HG02588 (cell line): ENCODE measurements at regions not wholly inside any gene's neighbourhood (a gene's known extent, or its start where the extent isn't known, plus 50 kb on each side); places are given as distances from the start of the nearest gene placed in this dataset.
A peak's percentile ranks its signal among the peaks of the same experiment; 100 is the strongest.
"Not testable (repeated sequence)": the region's sequence is repeated elsewhere in the genome, so short reads cannot be mapped to it uniquely, and the experiment has no call there.

Experiments
- ATAC-seq: cut with Tn5 transposase; IDR thresholded peaks from one replicate; pipeline ENCODE4 v1.9.1; 2021; ENCODE audit warnings: mild to moderate bottlenecking, moderate library complexity; ENCODE audit not compliant: unreplicated experiment

DNA sequence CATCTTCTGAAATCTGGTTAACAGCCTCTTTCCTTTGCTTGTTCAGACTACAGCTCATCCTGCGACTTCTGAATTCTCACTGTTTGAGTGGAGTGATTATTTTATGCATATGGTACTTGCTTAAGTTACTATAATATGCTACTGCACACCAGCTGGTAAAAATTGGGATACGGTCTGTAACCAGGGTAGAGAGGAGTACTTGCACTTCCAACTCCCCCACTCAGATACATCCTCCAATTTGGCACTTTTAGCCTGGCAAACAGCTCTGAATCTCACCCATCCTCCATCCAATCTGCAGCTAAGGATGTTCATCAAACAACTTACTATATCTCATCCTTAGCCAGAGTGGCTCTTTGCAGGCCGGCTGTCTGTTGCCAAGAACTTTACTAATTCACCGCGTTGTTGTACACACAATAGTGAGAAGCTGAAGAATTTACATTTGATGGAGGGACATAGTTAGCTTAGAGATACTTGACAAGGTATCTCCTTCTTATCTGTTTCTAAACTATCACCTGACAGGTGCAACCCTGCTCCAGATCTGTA, 1323.6 kb upstream of the ALCAM start:
- not testable (repeated sequence) for ATAC-seq

DNA sequence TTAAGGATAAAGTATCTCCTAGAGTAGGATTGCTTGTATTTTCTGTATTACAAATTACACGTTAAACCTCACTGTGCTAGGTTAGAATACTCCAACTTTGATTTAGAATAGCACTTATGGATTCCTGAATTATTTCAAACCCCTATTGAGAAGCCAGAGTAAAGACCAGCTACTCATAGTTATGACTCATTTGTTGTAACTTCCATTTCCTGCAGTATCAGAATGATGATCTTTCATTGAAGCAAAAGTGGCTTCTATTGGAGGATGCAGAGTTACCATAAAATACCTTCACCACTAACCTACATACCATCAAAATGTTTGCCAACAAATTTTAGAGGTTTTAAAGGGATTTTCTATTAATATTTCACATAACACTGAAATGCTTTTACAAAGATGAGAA, 1322.7 kb upstream of the ALCAM start:
- ATAC-seq: no peak

DNA sequence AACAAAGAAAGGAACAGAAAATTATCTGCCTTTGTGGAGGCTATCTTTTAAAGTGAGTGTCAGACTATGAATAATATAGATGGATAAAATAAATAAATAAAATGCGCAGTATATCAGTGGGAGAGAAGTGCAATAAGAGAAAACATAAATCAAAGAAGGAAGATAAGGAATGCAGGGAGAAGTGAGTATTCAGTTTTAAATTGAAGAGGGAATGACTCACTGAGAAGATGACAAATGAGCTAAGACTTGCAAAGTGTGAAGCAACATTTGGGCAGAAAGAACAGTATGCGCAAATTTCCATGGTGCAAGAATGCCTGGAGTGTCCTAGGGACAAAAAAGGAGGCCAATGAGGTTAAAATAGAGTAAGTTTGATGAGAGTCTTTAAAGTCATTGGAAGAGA, 1300.1 kb upstream of the ALCAM start:
- ATAC-seq: no peak

DNA sequence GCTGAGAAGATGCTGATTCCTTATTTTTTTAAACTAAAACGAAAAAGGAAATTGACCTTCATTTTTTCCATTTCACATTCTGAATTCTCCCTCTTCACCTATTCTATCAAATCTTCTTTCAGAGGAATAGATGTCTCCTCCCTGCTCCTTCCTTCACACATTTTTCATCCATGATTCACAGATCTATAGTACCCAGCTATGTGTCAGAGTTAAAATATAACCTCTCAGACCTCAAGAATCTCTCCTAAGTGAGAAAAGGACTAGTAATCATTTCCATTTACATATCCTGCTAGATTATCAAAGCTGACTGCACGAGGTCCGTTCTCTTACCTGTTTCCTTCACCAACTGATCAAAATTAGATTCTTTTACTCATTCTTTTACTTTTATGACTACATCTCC, 1297.6 kb upstream of the ALCAM start:
- ATAC-seq: no peak

DNA sequence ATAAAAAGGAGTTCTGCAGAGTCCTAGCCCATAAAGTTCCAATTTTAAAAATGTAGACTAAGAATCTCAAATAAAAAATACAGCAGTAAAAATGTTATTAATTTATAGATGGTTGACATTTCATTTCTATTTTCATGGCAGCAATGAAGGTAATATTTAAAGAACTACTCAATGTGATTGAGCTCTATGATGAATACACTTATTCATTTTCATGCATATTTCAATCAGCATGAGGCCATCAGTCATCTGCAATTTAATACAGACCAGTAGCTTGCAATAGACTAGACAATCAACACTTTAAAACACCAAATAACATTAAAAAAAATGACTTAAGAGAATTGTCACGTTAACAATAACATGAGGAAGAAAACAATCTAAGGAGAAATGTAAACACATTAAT, 1295.8 kb upstream of the ALCAM start:
- no peak for ATAC-seq

DNA sequence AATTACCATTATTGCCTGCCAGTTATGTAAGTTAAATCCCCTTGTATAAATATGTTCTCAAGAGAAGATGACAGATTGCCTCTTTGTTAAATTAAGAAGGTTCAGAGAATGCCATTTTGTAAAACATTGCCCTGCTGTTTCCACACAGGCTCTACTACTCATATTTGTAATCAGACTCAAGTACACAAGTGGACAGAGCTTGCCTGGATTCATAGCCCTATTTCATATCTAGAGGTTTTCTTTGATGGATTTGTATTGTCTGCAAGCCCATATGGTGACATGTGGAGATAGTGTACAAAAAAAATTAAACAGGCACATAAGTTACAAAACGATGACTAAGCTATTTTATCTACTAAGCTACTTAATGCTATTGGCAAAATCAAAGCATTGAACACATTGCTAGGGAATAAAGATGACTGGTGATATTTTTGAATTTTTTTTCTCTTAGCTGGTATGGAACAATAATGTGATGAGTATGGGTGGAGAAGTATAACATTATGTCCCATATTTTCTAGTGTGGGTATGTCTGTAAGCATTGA, 1286.6 kb upstream of the ALCAM start:
- no peak for ATAC-seq

DNA sequence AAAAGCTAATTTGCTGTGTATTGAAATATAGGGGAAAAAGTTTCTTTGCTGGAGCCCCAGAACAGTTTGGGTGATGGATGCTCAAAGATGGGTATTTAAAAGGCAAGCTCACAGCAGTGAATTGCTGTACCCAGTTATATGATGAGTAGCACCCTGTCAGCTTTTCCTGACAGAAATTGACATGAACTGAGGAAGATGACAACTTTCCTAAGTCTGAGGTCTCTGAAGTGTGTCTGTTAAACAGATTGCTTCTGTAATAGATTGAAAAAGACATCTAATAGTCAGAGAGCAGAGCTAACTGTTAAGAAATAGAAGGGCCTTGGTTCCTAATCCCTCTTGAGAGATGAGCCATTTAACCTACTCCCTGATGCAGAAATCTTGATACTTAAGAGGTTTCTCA, 1278.0 kb upstream of the ALCAM start:
- no peak for ATAC-seq

DNA sequence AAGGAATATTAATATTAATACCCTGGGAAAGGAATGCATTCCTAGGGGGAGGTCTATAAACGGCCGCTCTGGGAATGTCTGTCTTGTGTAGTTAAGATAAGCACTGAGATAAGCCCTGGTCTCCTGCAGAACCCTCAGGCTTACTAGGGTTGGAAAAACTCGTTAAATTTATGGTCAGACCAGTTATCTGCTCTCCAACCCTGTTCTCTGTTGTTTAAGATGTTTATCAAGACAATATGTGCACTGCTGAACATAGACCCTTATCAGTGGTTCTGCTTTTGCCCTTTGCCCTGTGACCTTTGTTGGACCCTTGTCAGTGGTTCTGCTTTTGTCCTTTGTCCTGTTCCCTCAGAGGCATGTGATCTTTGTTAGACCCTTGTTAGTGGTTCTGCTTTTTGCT, 1276.7 kb upstream of the ALCAM start:
- ATAC-seq: not testable (repeated sequence)

DNA sequence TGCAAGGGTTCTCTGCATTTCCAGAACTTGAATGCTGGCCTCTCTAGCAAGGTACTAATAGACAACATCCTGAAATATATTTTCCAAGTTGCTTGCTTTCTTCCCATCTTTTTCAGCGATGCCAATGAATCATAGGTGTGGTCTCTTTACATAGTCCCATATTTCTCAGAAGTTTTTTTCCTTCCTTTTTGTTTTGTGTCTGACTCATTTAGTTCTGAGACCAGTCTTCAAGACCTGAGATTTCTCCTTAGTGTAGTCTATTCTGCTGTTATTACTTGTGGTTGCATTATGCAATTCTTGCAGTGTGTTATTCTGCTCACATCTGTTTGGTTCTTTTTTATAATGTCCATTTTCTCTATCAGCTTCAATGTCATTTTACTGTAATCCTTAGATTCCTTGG, 1265.0 kb upstream of the ALCAM start:
- ATAC-seq: no peak

DNA sequence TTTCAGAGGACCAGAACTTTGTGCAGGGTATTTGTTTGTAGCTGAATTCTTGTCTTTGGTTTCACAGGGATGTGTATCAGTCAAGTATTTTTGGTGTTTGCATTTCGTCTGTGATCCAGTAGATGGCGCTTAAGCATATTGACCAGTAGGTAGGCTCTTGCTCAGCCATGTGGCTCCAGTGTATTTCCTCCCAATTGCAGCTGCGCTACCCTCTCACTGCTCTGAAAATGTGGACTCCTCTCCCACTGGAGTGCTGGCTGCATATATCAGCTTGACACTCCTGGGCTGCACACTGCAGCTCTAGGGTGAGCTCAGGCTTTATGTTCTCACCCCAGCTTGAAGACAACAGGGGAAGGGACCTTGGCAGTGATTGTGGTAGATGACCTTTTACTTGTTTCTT, 1264.3 kb upstream of the ALCAM start:
- ATAC-seq: peak; percentile 93

DNA sequence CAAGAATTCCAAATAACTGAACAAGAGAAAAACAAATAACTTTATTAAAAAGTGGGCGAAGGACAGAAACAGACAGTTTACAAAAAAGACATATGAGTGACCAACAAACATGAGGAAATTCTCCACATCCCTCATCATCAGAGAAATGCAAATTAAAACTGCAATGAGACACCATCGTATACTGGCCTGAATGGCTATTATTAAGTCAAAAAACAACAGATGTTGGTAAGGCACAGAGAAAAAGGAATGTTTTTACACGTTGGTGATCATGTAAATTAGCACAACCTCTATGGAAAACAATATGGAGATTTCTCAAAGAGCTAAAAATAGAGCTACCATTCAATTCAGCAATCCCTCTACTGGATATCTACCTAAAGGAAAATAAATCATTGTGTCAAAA, 1260.4 kb upstream of the ALCAM start:
- no peak for ATAC-seq

DNA sequence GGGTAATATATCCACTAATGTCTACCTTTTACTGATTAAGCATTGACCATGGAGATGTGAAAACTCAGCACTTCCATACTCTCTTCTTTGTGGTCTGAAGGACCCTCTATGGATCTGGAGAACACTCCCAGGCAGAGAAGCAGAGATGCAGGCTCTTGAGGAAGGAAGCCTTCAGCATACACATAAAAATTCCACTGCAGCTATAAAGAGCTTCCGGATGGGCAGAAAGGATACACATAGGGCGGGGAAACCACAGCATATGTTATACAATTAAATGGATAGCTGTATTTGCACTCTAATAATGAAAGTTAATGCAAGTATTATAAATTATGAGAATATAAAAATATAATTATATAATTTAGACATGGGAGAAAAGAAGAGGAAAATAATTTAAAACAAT, 1258.2 kb upstream of the ALCAM start:
- no peak for ATAC-seq

DNA sequence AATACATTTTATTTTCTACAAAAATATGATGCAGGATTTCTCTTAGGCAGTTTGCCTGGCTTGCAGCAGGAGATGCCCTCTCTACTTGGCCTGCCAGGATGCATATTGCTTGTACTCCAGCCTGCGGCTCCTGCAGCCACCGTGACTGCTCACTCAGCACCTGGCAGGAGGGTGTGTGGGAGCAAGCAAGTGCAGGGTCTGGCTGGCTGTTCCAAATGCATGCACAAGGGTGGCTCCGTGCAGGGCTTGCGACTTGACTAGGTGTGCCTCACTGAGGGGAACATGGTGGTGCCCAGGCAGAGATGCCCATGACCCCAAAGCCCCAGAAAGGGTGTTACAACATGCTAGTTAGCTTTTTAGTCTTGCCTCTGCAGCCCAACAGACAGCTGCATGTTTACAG, 1240.2 kb upstream of the ALCAM start:
- no peak for ATAC-seq

DNA sequence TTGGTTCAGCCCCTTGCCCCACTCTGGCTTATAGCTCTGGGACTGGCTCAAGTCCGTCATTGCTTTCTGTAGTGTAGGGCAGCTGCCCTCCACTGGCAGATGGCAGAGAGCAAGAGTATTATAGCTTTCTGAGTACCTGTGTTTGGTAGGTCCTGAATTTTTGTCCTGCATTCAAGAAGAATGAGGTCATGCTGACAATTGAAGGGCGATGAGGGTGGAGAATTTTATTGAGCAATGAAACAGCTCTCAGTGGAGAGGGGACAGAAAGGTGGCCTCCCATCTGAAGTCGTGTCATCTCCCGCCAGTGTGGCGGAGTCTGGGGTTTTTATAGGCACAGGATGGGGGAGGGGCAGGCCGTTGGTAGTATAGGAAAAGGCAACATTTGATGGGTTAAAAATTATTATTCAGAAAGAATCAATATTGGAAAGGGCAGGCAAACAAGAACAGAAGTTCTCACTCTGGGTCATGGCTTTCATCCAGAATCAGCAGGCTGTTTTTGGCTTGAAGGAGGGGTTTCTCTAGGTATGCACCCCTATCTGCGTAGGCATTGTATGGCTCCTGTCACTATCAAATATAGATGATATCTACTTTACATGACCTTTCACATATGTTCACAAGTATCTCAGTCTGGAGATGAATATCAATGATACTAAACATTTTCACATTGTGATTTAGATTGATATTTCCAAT, 1239.7 kb upstream of the ALCAM start:
- no peak for ATAC-seq

DNA sequence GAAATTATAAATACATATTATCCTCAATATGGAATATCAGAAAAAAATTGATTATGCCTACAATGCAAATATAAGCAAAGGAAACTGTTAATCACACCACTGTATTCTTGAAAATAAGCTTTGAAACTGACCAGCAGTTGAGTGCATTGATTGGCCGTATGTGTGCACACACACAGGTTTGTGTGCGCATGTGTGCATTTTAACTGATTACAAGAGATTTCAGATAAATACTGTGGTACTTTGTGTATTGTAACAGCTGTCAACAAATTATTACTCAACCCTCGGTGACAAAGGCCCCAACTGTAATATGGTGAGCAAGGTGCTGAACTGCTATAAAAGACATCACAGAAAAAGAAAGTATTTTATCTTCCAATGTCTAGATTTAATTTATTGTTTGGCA, 1238.9 kb upstream of the ALCAM start:
- no peak for ATAC-seq

DNA sequence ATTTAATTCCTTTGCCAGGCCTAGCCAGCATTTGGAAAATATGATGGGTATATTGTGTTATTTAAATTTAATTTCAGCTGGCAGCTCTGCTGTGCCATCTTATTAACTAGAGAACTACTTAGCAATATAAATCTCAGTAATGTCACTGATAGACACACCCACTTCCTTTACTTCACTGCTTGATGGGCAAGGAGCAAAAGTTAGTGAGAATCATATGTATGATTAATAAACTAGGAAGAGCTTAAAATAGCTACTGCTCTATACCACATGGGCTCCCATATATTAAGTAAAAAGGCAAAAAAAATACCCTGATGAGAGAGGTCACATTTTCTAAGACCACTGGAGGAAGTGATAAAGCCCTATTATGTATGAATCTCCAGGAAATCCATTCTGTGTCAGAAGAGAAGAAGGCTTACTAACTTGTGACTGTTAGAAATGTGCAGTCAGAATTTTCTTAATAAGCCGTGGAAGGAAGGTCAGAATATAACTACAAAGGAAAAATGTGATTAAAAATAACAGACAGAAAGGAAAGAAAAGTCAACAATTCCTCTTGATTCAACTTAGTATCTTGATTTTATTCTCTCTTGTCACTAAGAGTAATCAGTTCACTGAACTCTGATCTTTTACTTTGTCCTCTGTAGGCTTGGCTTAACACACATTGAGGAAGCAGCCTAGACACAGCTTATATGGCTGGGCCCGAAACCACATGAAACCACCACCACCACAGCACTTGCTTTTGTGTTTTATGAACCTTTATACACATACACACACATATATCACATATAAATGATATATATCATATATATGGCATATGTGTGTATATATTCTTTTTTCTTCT, 1233.9 kb upstream of the ALCAM start:
- ATAC-seq: no peak

DNA sequence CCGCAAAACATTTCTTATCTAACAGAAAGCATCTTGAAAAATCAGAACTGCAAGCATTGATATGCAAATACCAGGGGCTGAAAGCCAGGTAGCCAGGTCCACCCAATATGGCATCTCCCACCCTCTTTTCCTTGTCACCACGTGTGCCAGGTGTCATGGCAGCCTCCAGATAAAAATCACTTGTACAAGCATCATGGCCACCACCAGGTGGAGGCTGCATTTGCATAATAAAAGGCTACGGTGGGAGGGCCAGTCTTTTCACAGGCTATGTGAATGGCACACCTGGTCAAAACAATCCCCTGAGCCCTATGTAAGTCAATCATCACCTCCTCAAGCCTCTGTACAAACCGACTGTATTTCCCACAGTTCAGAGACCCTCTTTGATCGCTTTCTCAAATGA, 1233.1 kb upstream of the ALCAM start:
- no peak for ATAC-seq

DNA sequence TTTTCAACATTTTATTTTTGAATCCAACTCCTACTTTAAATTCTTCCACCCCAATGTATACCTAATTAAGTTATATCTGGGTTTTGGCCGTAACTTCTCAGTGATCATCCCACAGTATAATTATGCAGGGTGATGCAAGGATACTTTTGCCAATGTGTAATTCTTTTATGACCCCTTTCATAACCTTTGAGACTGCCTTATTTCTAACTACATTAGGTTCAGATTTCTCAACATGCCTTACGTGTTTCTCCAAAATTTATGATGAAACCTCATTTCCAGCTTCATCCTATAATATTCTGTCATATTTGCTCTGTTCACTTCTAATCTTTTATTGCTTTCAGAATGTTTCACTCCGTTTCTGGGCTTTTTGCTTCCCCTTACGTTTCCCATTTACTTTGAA, 1229.6 kb upstream of the ALCAM start:
- ATAC-seq: no peak

DNA sequence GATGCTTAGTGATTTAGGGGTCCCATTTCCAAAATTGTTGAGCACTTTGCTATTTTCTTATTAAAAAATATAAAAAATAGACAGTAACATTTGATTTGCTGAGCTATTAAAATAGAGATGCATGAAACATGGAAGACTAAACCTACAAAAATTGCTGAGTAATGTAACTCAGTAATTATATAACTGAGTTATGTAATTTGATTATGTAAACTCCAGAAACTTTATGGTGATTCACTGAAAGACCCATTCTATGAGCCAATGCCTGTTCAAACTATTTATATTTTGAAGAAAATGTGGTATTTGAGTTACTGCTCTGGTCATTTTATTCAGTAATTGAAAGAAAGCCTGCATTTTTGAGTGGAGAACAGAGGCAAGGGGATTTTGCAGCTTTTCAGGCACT, 1221.5 kb upstream of the ALCAM start:
- ATAC-seq: no peak

DNA sequence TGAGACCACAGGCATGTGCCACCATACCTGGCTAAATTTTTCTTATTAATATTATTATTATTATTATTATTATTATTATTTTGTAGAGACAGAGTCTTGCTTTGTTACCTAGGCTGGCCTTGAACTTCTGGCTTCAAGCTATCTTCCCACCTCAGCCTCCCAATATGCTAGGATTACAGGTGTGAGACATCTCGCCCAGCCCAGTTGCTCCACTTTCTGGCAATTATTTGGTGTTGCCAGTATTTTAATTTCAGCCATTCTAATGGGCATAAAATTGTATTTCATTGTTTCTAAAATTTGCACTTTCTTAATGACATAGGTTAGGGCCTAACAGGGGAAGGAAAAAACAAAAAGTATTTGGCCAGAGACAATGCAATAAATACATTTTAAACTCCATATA, 1217.6 kb upstream of the ALCAM start:
- no peak for ATAC-seq

DNA sequence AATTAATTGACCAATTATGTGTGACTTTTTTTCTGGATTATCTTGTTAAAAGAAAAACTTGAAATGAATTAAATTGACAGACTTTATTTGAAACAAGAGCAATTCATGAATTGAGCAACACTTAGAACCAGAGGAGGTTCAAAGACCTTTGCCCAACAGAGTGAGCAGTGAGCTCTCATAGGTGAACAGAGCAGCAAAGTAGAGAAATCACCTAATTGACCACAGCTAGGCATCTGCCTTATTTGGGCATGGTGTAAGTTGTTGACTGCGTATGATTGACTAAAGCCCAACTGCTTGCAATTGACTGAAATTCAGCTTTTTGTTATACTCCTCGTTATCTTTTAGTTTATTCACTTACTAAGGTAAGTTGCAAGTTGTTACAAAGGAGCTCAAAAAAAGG, 1216.0 kb upstream of the ALCAM start:
- ATAC-seq: no peak

DNA sequence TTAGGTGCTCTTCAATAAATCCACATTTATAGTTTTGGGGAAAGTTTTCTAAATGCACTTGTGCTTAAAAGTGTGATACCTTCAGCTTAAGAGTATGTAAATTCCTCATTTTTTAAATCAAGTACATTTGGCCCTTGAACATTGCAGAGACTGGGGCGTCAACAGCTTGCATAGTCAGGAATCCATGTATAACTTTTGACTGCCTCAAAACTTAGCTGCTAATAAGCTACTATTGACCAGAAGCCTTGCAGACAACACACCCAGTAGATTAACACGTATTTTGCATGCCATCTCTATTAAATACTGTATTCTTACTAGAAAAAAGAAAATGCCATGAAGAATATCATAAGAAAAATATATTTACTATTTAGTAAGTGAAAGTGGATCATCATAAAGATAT, 1211.8 kb upstream of the ALCAM start:
- ATAC-seq: no peak
